Pancreas (tissue), 10 donors: ENCODE measurements at regions not wholly inside any gene's neighbourhood (a gene's known extent, or its start where the extent isn't known, plus 50 kb on each side); places are given as distances from the start of the nearest gene placed in this dataset.
"Not testable (repeated sequence)": the region's sequence is repeated elsewhere in the genome, so short reads cannot be mapped to it uniquely, and the experiment has no call there.

Experiments used
- ATAC-seq, 4 donors: fragments of 200-7000 bp; cut with Tn5 transposase; one replicate each; pipeline versions ENCODE4 v1.8.0 to v1.9.1; 2020; ENCODE audit warnings: mild to moderate bottlenecking in 4 of 4, moderate library complexity in 4 of 4
- DNase-seq, 6 donors: peaks; one replicate each; pipeline ENCODE4 v3.0.0-alpha.2; 2020
- FAIRE-seq: peaks from 2 replicates; lab custom pipeline; 2012; peaks lifted over from hg19 to GRCh38; lab: Jason Lieb, UNC
- H3K27ac ChIP-seq, 4 donors: fragments of 200-600 bp; sonication (generic); 1 replicate in 3 of 4; 2 replicates in 1 of 4; pipeline versions ENCODE4 v1.5.0 to v1.8.0; 2020
- H3K27me3 ChIP-seq, 4 donors: fragments of 200-600 bp; one replicate each; pipeline ENCODE4 v1.8.0; 2021
- H3K36me3 ChIP-seq, 3 donors: fragments of 200-600 bp; sonication (generic) in 1 of 3; one replicate each; pipeline versions ENCODE4 v1.5.0 to v1.8.0; 2020 to 2021
- H3K4me1 ChIP-seq, 3 donors: fragments of 200-600 bp; one replicate each; pipeline ENCODE4 v1.8.0; 2021
- H3K4me3 ChIP-seq, 4 donors: fragments of 200-600 bp; sonication (generic) in 2 of 4; one replicate each; pipeline versions ENCODE4 v1.5.0 to v1.8.0; 2020 to 2021
- H3K9me3 ChIP-seq, 4 donors: fragments of 200-600 bp; one replicate each; pipeline ENCODE4 v1.8.0; 2021
- WGBS, 2 donors: extraction: QIAGEN DNeasy Blood & Tissue Kit; methylation state at CpG; one replicate each; pipeline ENCODE4 v1.1.7; 2013; 5-methylcytosine and 5-hydroxymethylcytosine counted together
- intact Hi-C, 3 donors: fragments of 100-400 bp; cut with DNase I; formaldehyde crosslinking; loops; one replicate each; pipeline versions ENCODE4 v1.11.1 to v1.14.2; 2022
- TF ChIP-seq, protein P1 (sequence below), 4 donors: fragments of 200-600 bp; sonication (generic) in 3 of 4; IDR thresholded peaks; one replicate each; pipeline versions ENCODE4 v1.5.0 to v1.8.0; 2021; ENCODE audit warnings: antibody characterized with exemption in 4 of 4
- donor health status: healthy with polysubstance abuse.
- donor health status: DM: no; HTN: no; CAD: no; lungs with moderate emphysema.
- donor health status: DM: no; HTN: no; CAD: no.
- donor health status: control.
- donor health status: control.
- donor health status: Bipolar disorder and iron deficiency.
- donor health status: DM: yes; HTN: yes; CAD: no.
- donor health status: DM: no; HTN: no; CAD: no.
- donor health status: DM: no; HTN: no; CAD: no.
- donor health status: DM: yes; HTN: yes; CAD: no.

DNA sequence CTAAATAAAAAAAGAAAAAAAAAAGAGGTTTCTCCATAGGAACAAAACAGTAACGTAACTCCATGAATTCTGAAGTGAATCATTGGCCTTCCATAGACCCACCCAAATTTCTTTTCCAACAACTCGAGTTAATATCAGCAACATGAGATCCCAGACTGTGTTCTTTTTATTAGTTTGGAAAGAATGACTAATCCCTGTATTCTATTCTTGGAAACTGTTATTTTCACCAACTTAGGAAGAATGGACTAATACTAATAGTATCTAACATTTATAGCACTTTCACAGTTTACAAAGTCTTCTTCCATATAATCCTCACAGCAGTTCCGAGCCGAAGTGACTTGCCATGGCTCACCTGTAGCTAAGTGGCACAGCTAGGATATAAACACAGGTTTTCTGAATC is 72.7 kb upstream of the SLC4A7 start:
- H3K4me1 ChIP-seq, result no peaks in the 10 kb centered on the region
- FAIRE-seq (no peak), DNase-seq (no peak), ATAC-seq (peak in 2 of 4 donors; percentile 20 to 42)
- no peaks in the 10 kb centered on the region for H3K27me3 ChIP-seq
- intact Hi-C loops, result no loop called here
- H3K36me3 ChIP-seq, result no peaks in the 10 kb centered on the region
- H3K27ac ChIP-seq, result peak overlapping the region in 2 of 4 donors; percentile 15 to 28
- no peak overlapping the region for H3K4me3 ChIP-seq
- TF ChIP-seq, protein P1, sequence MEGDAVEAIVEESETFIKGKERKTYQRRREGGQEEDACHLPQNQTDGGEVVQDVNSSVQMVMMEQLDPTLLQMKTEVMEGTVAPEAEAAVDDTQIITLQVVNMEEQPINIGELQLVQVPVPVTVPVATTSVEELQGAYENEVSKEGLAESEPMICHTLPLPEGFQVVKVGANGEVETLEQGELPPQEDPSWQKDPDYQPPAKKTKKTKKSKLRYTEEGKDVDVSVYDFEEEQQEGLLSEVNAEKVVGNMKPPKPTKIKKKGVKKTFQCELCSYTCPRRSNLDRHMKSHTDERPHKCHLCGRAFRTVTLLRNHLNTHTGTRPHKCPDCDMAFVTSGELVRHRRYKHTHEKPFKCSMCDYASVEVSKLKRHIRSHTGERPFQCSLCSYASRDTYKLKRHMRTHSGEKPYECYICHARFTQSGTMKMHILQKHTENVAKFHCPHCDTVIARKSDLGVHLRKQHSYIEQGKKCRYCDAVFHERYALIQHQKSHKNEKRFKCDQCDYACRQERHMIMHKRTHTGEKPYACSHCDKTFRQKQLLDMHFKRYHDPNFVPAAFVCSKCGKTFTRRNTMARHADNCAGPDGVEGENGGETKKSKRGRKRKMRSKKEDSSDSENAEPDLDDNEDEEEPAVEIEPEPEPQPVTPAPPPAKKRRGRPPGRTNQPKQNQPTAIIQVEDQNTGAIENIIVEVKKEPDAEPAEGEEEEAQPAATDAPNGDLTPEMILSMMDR (IDR thresholded peaks at IDR 0.05), result no peak
- 77 to 88% methylated on average over 4 of the region's 4 CpGs for WGBS, 2 donors
- no peaks in the 10 kb centered on the region for H3K9me3 ChIP-seq

DNA sequence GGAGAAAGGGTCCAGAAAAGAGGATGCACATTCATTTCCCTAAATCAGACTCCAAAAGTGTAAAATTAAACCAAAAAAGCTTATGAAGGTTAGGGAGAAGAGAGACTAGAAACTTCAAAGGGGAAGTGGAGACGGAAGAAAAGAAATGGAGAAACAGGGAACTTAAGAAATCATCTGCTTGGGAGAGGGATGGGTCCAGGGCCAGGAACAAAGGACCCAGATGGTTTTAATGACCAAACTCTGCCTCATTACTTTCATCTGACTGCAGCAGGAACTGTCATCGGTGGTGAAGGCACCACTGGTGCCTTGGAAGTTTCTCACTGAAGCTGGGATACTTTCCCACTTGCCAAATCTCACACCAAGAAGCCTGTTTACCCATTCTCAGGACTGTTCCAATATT is 70.5 kb upstream of the SLC4A7 start:
- intact Hi-C loops, result no loop called here
- Histone ChIP-seq H3K27ac (no peak overlapping the region), H3K9me3 (no peaks in the 10 kb centered on the region), H3K4me3 (no peak overlapping the region), H3K36me3 (no peaks in the 10 kb centered on the region), H3K4me1 (no peaks in the 10 kb centered on the region), H3K27me3 (no peaks in the 10 kb centered on the region)
- DNase-seq (no peak), FAIRE-seq (no peak), ATAC-seq (peak in 1 of 4 donors; percentile 50)
- TF ChIP-seq, protein P1 (IDR thresholded peaks at IDR 0.05), result no peak
- 67 to 74% methylated on average over 2 of the region's 2 CpGs for WGBS, 2 donors

DNA sequence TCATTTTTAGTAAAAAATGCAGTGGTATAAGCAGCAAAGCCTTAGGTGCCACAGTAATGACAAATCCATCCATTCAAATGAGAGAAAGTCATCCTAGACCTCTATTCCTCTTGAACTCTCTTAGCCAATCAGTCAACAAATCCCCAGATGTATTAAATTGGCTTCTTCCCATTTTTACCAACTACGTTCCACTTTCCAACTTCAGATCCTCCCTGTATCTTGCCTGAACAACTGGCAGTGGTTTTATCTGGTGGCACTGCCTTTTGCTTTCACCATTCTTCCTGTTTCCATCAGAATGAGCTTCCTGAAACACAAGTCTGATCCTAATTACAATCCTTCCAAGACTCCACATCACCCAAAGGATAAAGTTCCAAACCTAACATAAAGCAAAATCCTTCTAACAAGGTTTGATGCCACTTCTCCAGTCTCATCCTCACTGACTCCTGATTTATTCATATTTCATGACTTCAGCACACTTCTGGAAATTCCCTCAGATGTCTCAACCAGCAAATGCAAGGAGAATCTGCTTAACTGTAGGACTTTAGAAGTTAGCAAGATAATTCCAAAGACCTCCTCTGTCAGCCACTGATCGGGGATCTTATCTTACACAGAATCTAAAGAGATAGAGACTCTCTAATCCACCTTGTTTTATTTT is 69.8 kb upstream of the SLC4A7 start:
- FAIRE-seq (no peak), DNase-seq (no peak), ATAC-seq (no peak)
- no peaks in the 10 kb centered on the region for H3K27me3 ChIP-seq
- H3K4me3 ChIP-seq, result no peak overlapping the region
- no peak overlapping the region for H3K27ac ChIP-seq
- H3K4me1 ChIP-seq, result no peaks in the 10 kb centered on the region
- intact Hi-C loops, result no loop called here
- H3K9me3 ChIP-seq, result no peaks in the 10 kb centered on the region
- no peaks in the 10 kb centered on the region for H3K36me3 ChIP-seq
- TF ChIP-seq, protein P1 (IDR thresholded peaks at IDR 0.05), result no peak
- WGBS, 2 donors, result 67 to 79% methylated on average over 2 of the region's 2 CpGs

DNA sequence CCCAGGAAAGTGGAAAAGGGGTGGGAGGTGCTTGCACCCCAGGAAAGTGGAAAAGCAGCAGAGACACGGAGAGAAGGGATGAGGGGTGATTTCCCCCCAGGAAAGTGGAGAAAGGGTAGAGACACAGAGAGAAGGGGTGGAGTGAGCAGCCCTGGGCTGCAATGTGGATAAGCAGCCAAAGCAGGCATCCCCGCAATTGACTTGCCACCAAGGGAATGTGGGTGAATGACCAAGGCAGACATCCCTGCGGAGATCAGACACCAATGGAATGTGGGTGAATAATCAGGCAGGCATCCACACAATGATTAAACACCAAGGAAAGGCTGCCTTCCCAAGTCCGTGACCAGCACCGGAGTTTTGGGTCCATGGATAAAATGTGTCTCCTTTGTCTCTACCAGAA is 68.5 kb upstream of the SLC4A7 start:
- WGBS, 2 donors, result 66 to 83% methylated on average over 5 of the region's 5 CpGs
- H3K4me3 ChIP-seq, H3K36me3 ChIP-seq, FAIRE-seq, H3K4me1 ChIP-seq, H3K27ac ChIP-seq, H3K27me3 ChIP-seq, DNase-seq, H3K9me3 ChIP-seq, ATAC-seq, intact Hi-C loops: not testable (repeated sequence)

DNA sequence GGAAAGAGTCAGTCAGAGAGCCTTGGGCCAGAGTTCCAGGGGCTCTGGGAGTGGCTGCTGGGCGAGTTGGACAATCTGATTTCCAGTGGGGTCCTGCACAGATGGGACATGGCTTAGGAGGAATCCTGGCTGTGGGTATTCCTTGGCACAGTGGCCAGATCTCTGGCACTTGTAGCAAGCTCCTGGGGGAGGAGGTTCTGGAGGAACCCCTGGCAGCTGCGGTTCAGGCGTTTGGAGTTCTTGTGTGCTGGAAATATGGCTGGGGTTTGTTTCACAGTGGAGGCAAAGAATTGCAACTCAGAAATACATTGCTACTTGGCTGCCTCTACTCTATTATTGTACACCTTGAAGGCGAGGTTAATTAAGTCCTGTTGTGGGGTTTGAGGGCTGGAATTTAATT is 67.2 kb upstream of the SLC4A7 start:
- H3K36me3 ChIP-seq, ATAC-seq, H3K4me1 ChIP-seq, DNase-seq, H3K27me3 ChIP-seq, FAIRE-seq, H3K27ac ChIP-seq, H3K9me3 ChIP-seq, intact Hi-C loops, H3K4me3 ChIP-seq: not testable (repeated sequence)
- WGBS, 2 donors, result 59 to 72% methylated on average over 4 of the region's 4 CpGs

DNA sequence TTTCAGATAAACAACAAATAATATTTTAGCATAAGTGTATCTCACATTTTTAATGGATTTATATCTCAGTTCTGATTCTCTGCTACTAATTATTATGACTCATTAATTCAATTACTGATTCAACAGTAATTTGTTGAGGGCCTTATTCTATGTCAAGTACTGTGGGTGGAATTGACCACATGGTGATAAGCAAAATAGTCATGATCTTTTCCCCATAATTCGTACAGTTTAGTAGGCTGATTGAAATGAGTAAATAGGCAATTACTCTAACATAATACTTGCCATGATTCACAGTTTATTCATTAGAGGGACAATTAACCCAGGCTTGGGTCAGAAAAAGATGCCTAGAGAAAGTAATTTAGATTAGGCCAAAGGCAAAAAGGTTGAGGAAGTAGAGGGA is 60.9 kb upstream of the SLC4A7 start:
- no peak for DNase-seq
- TF ChIP-seq, protein P1 (IDR thresholded peaks at IDR 0.05), result no peak

More for the DNA sequence above, 60.9 kb upstream of the SLC4A7 start:
- Histone ChIP-seq H3K27ac (no peak overlapping the region), H3K36me3 (no peaks in the 10 kb centered on the region), H3K4me1 (no peaks in the 10 kb centered on the region), H3K27me3 (no peaks in the 10 kb centered on the region), H3K4me3 (no peak overlapping the region), H3K9me3 (no peaks in the 10 kb centered on the region)
- 65 to 67% methylated on average over 1 of the region's 1 CpG for WGBS, 2 donors
- ATAC-seq (no peak), FAIRE-seq (no peak)
- intact Hi-C loops, result no loop called here
